Ascending aorta (tissue), 2 donors: ENCODE measurements at regions not wholly inside any gene's neighbourhood (a gene's known extent, or its start where the extent isn't known, plus 50 kb on each side); places are given as distances from the start of the nearest gene placed in this dataset.
"Not testable (repeated sequence)": the region's sequence is repeated elsewhere in the genome, so short reads cannot be mapped to it uniquely, and the experiment has no call there.

ENCODE experiments used
- DNase-seq, 2 donors: peaks; one replicate each; pipeline ENCODE4 v3.0.0-alpha.2; 2019; ENCODE audit warnings: low spot score in 2 of 2
- H3K27ac ChIP-seq, 2 donors: fragments of 200-600 bp; sonication (generic); one replicate each; pipeline ENCODE4 v1.5.1; 2016 to 2017; ENCODE audit warnings: mild to moderate bottlenecking in 1 of 2
- H3K27me3 ChIP-seq: fragments of 200-600 bp; sonication (generic); one replicate; pipeline ENCODE4 v1.5.1; 2017
- H3K36me3 ChIP-seq, 2 donors: fragments of 200-600 bp; sonication (generic); one replicate each; pipeline ENCODE4 v1.5.1; 2016
- H3K4me1 ChIP-seq, 2 donors: fragments of 200-600 bp; sonication (generic); one replicate each; pipeline ENCODE4 v1.5.1; 2016 to 2017; ENCODE audit warnings: mild to moderate bottlenecking in 1 of 2
- H3K4me3 ChIP-seq, 2 donors: fragments of 200-600 bp; sonication (generic); one replicate each; pipeline ENCODE4 v1.5.1; 2016 to 2017; ENCODE audit warnings: mild to moderate bottlenecking in 1 of 2
- H3K9me3 ChIP-seq, 2 donors: fragments of 200-600 bp; sonication (generic); one replicate each; pipeline ENCODE4 v1.5.1; 2016
- intact Hi-C: fragments of 100-400 bp; cut with DNase I; formaldehyde crosslinking; loops from one replicate; pipeline ENCODE4 v1.15.1; 2023
- TF ChIP-seq, protein P1 (sequence below), 3 experiments: fragments of 200-600 bp in 2 of 3; fragments of 450-650 bp in 1 of 3; sonication (generic) in 2 of 3; IDR thresholded peaks; one replicate each; pipeline ENCODE4 v1.5.1; 2016 to 2019; ENCODE audit warnings: antibody characterized with exemption in 3 of 3, mild to moderate bottlenecking in 1 of 3, moderate library complexity in 1 of 3

DNA sequence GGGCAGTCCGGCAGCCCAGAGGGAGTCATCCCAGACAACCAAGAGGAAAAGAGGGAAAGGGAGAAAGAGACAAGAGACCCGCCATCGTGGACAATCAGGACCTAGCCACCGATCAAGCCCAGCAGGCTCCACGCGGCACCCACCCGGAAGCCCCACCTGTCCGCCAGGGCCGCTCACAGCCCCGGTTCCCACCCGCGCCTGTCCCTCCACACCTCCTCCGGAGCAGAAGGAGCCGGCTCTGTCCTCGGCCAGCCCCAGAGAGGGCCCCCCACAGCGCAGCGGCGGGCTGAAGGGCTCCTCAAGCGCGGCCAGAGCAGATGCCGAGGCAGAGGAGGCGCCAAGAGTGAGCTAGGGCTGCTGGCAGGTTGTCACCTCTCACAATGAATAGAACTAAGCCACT lies 784.7 kb upstream of the FBXO33 start:
- DNase-seq = no peak
- H3K4me1 ChIP-seq = no peaks in the 10 kb centered on the region
- TF ChIP-seq, protein P1, sequence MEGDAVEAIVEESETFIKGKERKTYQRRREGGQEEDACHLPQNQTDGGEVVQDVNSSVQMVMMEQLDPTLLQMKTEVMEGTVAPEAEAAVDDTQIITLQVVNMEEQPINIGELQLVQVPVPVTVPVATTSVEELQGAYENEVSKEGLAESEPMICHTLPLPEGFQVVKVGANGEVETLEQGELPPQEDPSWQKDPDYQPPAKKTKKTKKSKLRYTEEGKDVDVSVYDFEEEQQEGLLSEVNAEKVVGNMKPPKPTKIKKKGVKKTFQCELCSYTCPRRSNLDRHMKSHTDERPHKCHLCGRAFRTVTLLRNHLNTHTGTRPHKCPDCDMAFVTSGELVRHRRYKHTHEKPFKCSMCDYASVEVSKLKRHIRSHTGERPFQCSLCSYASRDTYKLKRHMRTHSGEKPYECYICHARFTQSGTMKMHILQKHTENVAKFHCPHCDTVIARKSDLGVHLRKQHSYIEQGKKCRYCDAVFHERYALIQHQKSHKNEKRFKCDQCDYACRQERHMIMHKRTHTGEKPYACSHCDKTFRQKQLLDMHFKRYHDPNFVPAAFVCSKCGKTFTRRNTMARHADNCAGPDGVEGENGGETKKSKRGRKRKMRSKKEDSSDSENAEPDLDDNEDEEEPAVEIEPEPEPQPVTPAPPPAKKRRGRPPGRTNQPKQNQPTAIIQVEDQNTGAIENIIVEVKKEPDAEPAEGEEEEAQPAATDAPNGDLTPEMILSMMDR (IDR thresholded peaks at IDR 0.05) = no peak
- no peak overlapping the region for H3K4me3 ChIP-seq
- intact Hi-C loops = no loop called here
- H3K27me3 ChIP-seq = no peaks in the 10 kb centered on the region
- H3K36me3 ChIP-seq = no peaks in the 10 kb centered on the region
- peaks cover 0 to 3% of the 10 kb centered on the region in 2 donors for H3K9me3 ChIP-seq
- no peak overlapping the region for H3K27ac ChIP-seq

DNA sequence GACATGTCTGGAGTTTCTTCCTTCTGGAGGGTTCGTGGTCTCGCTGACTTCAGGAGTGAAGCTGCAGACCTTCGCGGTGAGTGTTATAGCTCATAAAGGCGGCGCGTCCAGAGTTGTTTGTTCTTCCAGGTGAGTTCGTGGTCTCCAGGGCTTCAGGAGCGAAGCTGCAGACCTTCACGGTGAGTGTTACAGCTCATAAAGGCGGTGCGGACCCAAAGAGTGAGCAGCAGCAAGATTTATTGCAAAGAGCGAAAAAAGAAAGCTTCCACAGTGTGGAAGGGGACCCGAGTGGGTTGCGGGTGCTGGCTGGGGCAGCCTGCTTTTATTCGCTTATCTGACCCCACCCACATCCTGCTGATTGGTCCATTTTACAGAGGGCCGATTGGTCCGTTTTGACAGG lies 784.2 kb upstream of the FBXO33 start:
- intact Hi-C loops, DNase-seq, H3K4me1 ChIP-seq, H3K9me3 ChIP-seq, H3K4me3 ChIP-seq, H3K36me3 ChIP-seq, H3K27ac ChIP-seq, H3K27me3 ChIP-seq: not testable (repeated sequence)

DNA sequence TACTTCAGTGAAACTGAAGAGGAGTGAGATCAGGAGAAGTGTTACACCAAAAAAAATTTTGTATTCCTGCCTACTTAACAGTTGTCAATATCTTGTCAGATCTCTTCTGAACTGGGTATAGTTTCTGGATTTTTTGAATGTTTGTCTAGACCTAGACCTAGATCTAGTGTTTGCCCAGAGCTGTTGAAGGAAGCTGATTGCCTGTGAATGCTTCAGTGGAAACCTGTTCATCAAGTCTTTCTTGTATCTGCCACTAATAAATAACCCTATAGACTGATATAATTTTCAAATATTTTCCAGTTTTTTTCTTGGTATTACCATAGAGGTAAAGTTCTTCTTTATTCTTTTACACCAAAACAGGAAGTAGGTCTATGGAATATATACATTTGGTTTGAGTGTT lies 781.5 kb upstream of the FBXO33 start:
- H3K27ac ChIP-seq = no peak overlapping the region
- intact Hi-C loops = no loop called here
- TF ChIP-seq, protein P1 (IDR thresholded peaks at IDR 0.05) = no peak
- no peak for DNase-seq
- H3K4me1 ChIP-seq = no peaks in the 10 kb centered on the region
- H3K27me3 ChIP-seq = no peaks in the 10 kb centered on the region
- H3K9me3 ChIP-seq = peaks cover 0 to 7% of the 10 kb centered on the region in 2 donors
- no peak overlapping the region for H3K4me3 ChIP-seq
- H3K36me3 ChIP-seq = no peaks in the 10 kb centered on the region

DNA sequence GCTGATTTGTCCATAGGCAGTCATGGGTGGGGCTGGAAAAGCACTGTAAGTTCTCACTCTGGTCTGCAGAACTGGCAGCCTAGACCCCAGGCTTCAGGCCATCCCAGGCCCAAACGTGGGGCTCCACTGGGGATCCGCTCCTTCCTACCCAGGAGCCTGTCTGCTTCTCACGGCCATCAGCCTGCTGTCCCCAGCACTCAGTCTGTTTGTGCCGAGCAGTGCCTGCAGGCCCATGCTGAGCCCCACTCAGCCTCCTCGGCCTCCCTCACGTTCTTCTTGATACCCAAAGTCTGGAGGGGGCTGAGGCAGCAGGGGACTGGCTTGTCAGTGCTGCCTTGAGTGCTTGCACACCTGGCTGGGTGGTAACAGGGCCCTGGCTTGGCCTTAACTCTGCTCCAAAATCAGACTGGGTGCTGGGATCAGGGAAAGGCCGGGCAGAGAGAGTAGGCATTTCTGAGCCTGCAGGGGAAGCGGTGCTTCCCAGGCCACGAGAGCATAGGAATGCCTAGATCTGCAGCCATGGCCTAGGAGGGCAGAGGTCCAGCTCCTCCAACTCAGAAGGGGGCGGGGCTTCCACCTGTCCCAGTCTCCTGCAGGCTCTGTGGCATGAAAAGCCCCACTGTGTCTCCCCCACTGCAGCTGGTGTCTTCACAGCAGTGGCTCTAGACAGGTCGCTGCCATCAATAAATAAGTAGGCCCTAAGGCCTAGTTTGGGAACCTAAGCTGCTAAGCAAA lies 772.4 kb upstream of the FBXO33 start:
- H3K36me3 ChIP-seq = no peaks in the 10 kb centered on the region
- no peak overlapping the region for H3K27ac ChIP-seq
- TF ChIP-seq, protein P1 (IDR thresholded peaks at IDR 0.05) = no peak
- H3K9me3 ChIP-seq = peaks cover 0 to 6% of the 10 kb centered on the region in 2 donors
- H3K27me3 ChIP-seq = no peaks in the 10 kb centered on the region
- no peak overlapping the region for H3K4me3 ChIP-seq
- no peaks in the 10 kb centered on the region for H3K4me1 ChIP-seq
- intact Hi-C loops = no loop called here
- DNase-seq = no peak

DNA sequence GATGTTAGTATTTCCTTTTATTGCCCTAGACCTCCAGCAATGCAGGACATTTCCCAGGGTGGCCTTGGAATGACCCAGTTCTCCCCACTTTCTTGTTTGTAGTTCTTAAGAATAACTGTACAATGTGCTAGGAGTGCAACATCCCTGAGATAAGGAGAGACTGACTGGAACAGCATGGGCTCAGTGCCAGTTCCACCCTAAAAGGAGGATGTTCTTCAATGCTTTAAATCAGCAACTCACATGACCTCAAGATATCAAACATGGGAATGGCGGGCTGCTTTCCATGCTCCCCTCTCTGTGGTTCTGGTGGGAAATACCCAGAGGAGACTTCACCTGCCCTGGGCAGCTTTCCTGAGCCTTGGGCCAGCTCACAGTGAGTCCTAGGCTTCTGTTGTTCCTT lies 766.9 kb upstream of the FBXO33 start:
- peaks cover 0 to 5% of the 10 kb centered on the region in 2 donors for H3K9me3 ChIP-seq
- no peak overlapping the region for H3K4me3 ChIP-seq
- H3K27me3 ChIP-seq = no peaks in the 10 kb centered on the region
- no peak overlapping the region for H3K27ac ChIP-seq
- H3K4me1 ChIP-seq = no peaks in the 10 kb centered on the region
- no peaks in the 10 kb centered on the region for H3K36me3 ChIP-seq
- intact Hi-C loops = no loop called here
- no peak for DNase-seq
- TF ChIP-seq, protein P1 (IDR thresholded peaks at IDR 0.05) = no peak

DNA sequence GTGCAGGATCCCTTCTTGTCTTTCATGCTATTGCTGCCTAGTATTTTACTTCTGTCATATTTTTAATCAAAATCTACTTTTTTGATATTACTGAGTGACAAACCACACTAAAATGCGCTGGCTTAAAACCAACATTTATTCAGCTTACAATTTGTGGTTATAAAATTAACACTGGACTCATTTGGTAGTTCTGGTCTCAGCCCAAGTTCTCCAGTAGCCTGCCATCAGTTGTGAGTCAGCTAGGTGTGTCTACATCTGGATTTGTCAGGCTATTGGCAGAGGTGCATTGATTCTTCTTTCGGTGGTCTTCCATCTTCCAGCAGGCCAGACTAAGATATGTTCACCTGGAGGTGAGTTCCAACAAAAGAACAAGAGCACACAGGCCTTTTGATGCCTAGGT lies 765.1 kb upstream of the FBXO33 start:
- intact Hi-C loops = no loop called here
- no peak for DNase-seq
- Histone ChIP-seq H3K4me3 (no peak overlapping the region), H3K27me3 (no peaks in the 10 kb centered on the region), H3K27ac (no peak overlapping the region), H3K9me3 (peaks cover 0 to 5% of the 10 kb centered on the region in 2 donors), H3K36me3 (no peaks in the 10 kb centered on the region), H3K4me1 (no peaks in the 10 kb centered on the region)
- TF ChIP-seq, protein P1 (IDR thresholded peaks at IDR 0.05) = no peak
